Activated CD8-positive, alpha-beta T cell treated with anti-CD3 and anti-CD28 coated beads for 36 hours (primary cell): ENCODE measurements at regions not wholly inside any gene's neighbourhood (a gene's known extent, or its start where the extent isn't known, plus 50 kb on each side); places are given as distances from the start of the nearest gene placed in this dataset.

Experiments used
- ATAC-seq: fragments of 200-7000 bp; cut with Tn5 transposase; one replicate; pipeline ENCODE4 v1.10.0; 2021; ENCODE audit warnings: mild to moderate bottlenecking, moderate library complexity
- CTCF ChIA-PET: fragments of 350-600 bp; sonication (Branson Sonifier 250); formaldehyde crosslinking; loops from one replicate; lab custom pipeline; 2021; ENCODE audit warnings: antibody characterized with exemption; lab: Charles Lee
- POLR2A ChIA-PET: fragments of 350-600 bp; sonication (Branson Sonifier 250); formaldehyde crosslinking; loops from one replicate; lab custom pipeline; 2021; ENCODE audit warnings: antibody characterized with exemption; lab: Charles Lee
- DNase-seq: peaks from one replicate; pipeline ENCODE4 v3.0.0-alpha.2; 2020
- H3K27ac Mint-ChIP-seq: one replicate; pipeline ENCODE4 v1.8.0; 2021; ENCODE audit warnings: mild to moderate bottlenecking, mixed read lengths
- H3K27me3 Mint-ChIP-seq: one replicate; pipeline ENCODE4 v1.8.0; 2021; ENCODE audit warnings: mixed read lengths
- H3K36me3 Mint-ChIP-seq: one replicate; pipeline ENCODE4 v1.8.0; 2021; ENCODE audit warnings: low read depth, mixed read lengths
- H3K4me1 Mint-ChIP-seq: one replicate; pipeline ENCODE4 v1.8.0; 2021; ENCODE audit warnings: low read depth, mixed read lengths
- H3K4me3 Mint-ChIP-seq: one replicate; pipeline ENCODE4 v1.8.0; 2021; ENCODE audit warnings: mild to moderate bottlenecking, moderate library complexity, mixed read lengths
- H3K9me3 Mint-ChIP-seq: one replicate; pipeline ENCODE4 v1.8.0; 2021; ENCODE audit warnings: mixed read lengths
- CTCF ChIP-seq: fragments of 200-600 bp; IDR thresholded peaks from one replicate; pipeline ENCODE4 v1.8.0; 2022; ENCODE audit warnings: antibody characterized with exemption, mild to moderate bottlenecking
- intact Hi-C: fragments of 100-400 bp; cut with micrococcal nuclease; formaldehyde crosslinking; loops from one replicate; pipeline ENCODE4 v1.10.0; 2022

GRCh38 chr9:78131969-78132700 lies 100.5 kb upstream of the GNAQ start:
- Mint-ChIP-seq H3K36me3 (peaks cover 6% of the 10 kb centered on the region), H3K27ac (peak overlapping the region; percentile 63), H3K4me3 (peak overlapping the region; percentile 28), H3K27me3 (peaks cover 2% of the 10 kb centered on the region), H3K9me3 (peaks cover 4% of the 10 kb centered on the region), H3K4me1 (peaks cover 20% of the 10 kb centered on the region)
- intact Hi-C loops = loop anchor here (5.0 kb wide), 1 partner anchor 80 kb away; no protein-coding TSS in a partner anchor
- CTCF ChIA-PET = interaction anchor here (0.8 to 1.9 kb wide), 4 partner anchors 11 to 38 kb away, joined by 3 to 7 read pairs (median 3); no protein-coding TSS in a partner anchor
- no peak for TF ChIP-seq CTCF
- DNase-seq = no peak
- no peak for ATAC-seq
- POLR2A ChIA-PET = no interaction called here

- DNase-seq = no peak
- intact Hi-C loops = loop anchor here (5.0 kb wide), 1 partner anchor 81 kb away; no protein-coding TSS in a partner anchor
- H3K4me1 Mint-ChIP-seq = peaks cover 20% of the 10 kb centered on the region
These were observed 99.2 kb upstream of the GNAQ start for GRCh38 chr9:78130853-78131252.

GRCh38 chr9:78130004-78130403 lies 98.4 kb upstream of the GNAQ start:
- Mint-ChIP-seq H3K27me3 (peaks cover 4% of the 10 kb centered on the region), H3K4me1 (peaks cover 20% of the 10 kb centered on the region), H3K27ac (no peak overlapping the region), H3K36me3 (peaks cover 6% of the 10 kb centered on the region), H3K4me3 (no peak overlapping the region), H3K9me3 (peaks cover 4% of the 10 kb centered on the region)
- no peak for ATAC-seq
- DNase-seq = peak; percentile 9
- ChIA-PET POLR2A (no interaction called here), CTCF (interaction anchor here (0.7 to 2.1 kb wide), 3 partner anchors 8 to 234 kb away, joined by 3 to 8 read pairs (median 3); no protein-coding TSS in a partner anchor)
- intact Hi-C loops = loop anchor here (5.0 kb wide), 1 partner anchor 82 kb away; no protein-coding TSS in a partner anchor
- no peak for TF ChIP-seq CTCF

More at GRCh38 chr9:78130853-78131252, 99.2 kb upstream of the GNAQ start:
- peaks cover 6% of the 10 kb centered on the region for H3K36me3 Mint-ChIP-seq
- ATAC-seq = no peak
- peaks cover 4% of the 10 kb centered on the region for H3K9me3 Mint-ChIP-seq
- no peak overlapping the region for H3K4me3 Mint-ChIP-seq
- ChIA-PET CTCF (interaction anchor here (2.1 kb wide), 1 partner anchor 9 kb away, joined by 8 read pairs; no protein-coding TSS in a partner anchor), POLR2A (no interaction called here)
- no peak overlapping the region for H3K27ac Mint-ChIP-seq
- no peak for TF ChIP-seq CTCF
- H3K27me3 Mint-ChIP-seq = peaks cover 4% of the 10 kb centered on the region

- no peak for TF ChIP-seq CTCF
- no peak for DNase-seq
- ChIA-PET CTCF (interaction anchor here (1.3 kb wide), 1 partner anchor 694 kb away, joined by 3 read pairs; no protein-coding TSS in a partner anchor), POLR2A (no interaction called here)
- intact Hi-C loops = no loop called here
- ATAC-seq = no peak
- Mint-ChIP-seq H3K9me3 (no peaks in the 10 kb centered on the region), H3K4me3 (no peak overlapping the region), H3K36me3 (no peaks in the 10 kb centered on the region), H3K27me3 (peaks cover 4% of the 10 kb centered on the region), H3K27ac (no peak overlapping the region), H3K4me1 (peaks cover 7% of the 10 kb centered on the region)
These were observed 95.9 kb upstream of the GNAQ start for GRCh38 chr9:78127279-78128225.
